Right cardiac atrium (tissue), 5 donors: ENCODE measurements at regions not wholly inside any gene's neighbourhood (a gene's known extent, or its start where the extent isn't known, plus 50 kb on each side); places are given as distances from the start of the nearest gene placed in this dataset.
"Not testable (repeated sequence)": the region's sequence is repeated elsewhere in the genome, so short reads cannot be mapped to it uniquely, and the experiment has no call there.

Source experiments
- ATAC-seq, 2 donors: fragments of 200-7000 bp; cut with Tn5 transposase; one replicate each; pipeline versions ENCODE4 v1.8.0 to v1.9.1; 2020; ENCODE audit warnings: moderate library complexity in 2 of 2, mild to moderate bottlenecking in 1 of 2
- DNase-seq, 3 donors: peaks; one replicate each; pipeline ENCODE4 v3.0.0-alpha.2; 2020
- H3K27ac ChIP-seq: one replicate; pipeline ENCODE4 v1.5.1; 2013; ENCODE audit warnings: mild to moderate bottlenecking, low read length, control low read depth, moderate library complexity
- H3K27me3 ChIP-seq: one replicate; pipeline ENCODE4 v1.6.1; 2013; ENCODE audit not compliant: control insufficient read depth, insufficient read depth
- H3K4me1 ChIP-seq: one replicate; pipeline ENCODE4 v1.6.1; 2013; ENCODE audit warnings: low read length; ENCODE audit not compliant: control insufficient read depth, insufficient read depth
- H3K4me3 ChIP-seq: one replicate; pipeline ENCODE4 v1.5.1; 2013; ENCODE audit warnings: low read length, control low read depth
- H3K9me3 ChIP-seq: one replicate; pipeline ENCODE4 v1.6.1; 2013; ENCODE audit warnings: low read length; ENCODE audit not compliant: control insufficient read depth
- WGBS: extraction: QIAGEN DNeasy Blood & Tissue Kit; methylation state at CpG from one replicate; pipeline ENCODE4 v1.1.7; 2013; 5-methylcytosine and 5-hydroxymethylcytosine counted together
- intact Hi-C, 4 donors: fragments of 100-400 bp; cut with DNase I; formaldehyde crosslinking; loops; one replicate each; pipeline versions ENCODE4 v1.11.0 to v1.14.0; 2022 to 2023
- donor health status: healthy with polysubstance abuse.
- donor health status: DM: no; HTN: yes; CAD: no.
- donor health status: DM: no; HTN: no; CAD: no.
- donor health status: DM: no; HTN: yes; CAD: no; lungs with severe emphysema.
- donor health status: DM: yes; HTN: yes; CAD: no.

GRCh38 chr5:29451004-29451403, 1742.5 kb upstream of the CDH6 start:
- H3K4me3 ChIP-seq, H3K27ac ChIP-seq, ATAC-seq, H3K27me3 ChIP-seq, H3K9me3 ChIP-seq, intact Hi-C loops, DNase-seq, H3K4me1 ChIP-seq: not testable (repeated sequence)
- 80% methylated on average over 1 of the region's 1 CpG for WGBS

- H3K4me3 ChIP-seq = no peak overlapping the region
Measured at GRCh38 chr5:29414681-29415080, 1778.8 kb upstream of the CDH6 start.

GRCh38 chr5:29412979-29413378, 1780.5 kb upstream of the CDH6 start:
- H3K27ac ChIP-seq = no peak overlapping the region
- no peaks in the 10 kb centered on the region for H3K9me3 ChIP-seq
- intact Hi-C loops = no loop called here
- H3K4me3 ChIP-seq = no peak overlapping the region
- H3K4me1 ChIP-seq = no peaks in the 10 kb centered on the region
- 19% methylated on average over 1 of the region's 1 CpG for WGBS
- H3K27me3 ChIP-seq = no peaks in the 10 kb centered on the region
- DNase-seq (no peak), ATAC-seq (no peak)

More at GRCh38 chr5:29414681-29415080, 1778.8 kb upstream of the CDH6 start:
- DNase-seq (no peak), ATAC-seq (no peak)
- H3K27me3 ChIP-seq = no peaks in the 10 kb centered on the region
- intact Hi-C loops = no loop called here
- no peaks in the 10 kb centered on the region for H3K9me3 ChIP-seq
- no peak overlapping the region for H3K27ac ChIP-seq
- no peaks in the 10 kb centered on the region for H3K4me1 ChIP-seq

- no peak overlapping the region for H3K4me3 ChIP-seq
- no peak overlapping the region for H3K27ac ChIP-seq
- H3K27me3 ChIP-seq = no peaks in the 10 kb centered on the region
- peaks cover 2% of the 10 kb centered on the region for H3K9me3 ChIP-seq
- DNase-seq = no peak
- intact Hi-C loops = no loop called here
- no peaks in the 10 kb centered on the region for H3K4me1 ChIP-seq
- ATAC-seq = no peak
Measured at GRCh38 chr5:29402270-29402669, 1791.2 kb upstream of the CDH6 start.

- intact Hi-C loops = no loop called here
- Histone ChIP-seq H3K9me3 (peaks cover 11% of the 10 kb centered on the region), H3K4me3 (no peak overlapping the region), H3K4me1 (no peaks in the 10 kb centered on the region), H3K27ac (no peak overlapping the region), H3K27me3 (no peaks in the 10 kb centered on the region)
- DNase-seq = no peak
- ATAC-seq = no peak
- WGBS = 86% methylated on average over 7 of the region's 7 CpGs
Measured at GRCh38 chr5:29389993-29390392, 1803.5 kb upstream of the CDH6 start.

GRCh38 chr5:29387384-29387783, 1806.1 kb upstream of the CDH6 start:
- Histone ChIP-seq H3K9me3 (peaks cover 7% of the 10 kb centered on the region), H3K4me3 (no peak overlapping the region), H3K4me1 (no peaks in the 10 kb centered on the region), H3K27ac (no peak overlapping the region), H3K27me3 (no peaks in the 10 kb centered on the region)
- ATAC-seq (no peak), DNase-seq (no peak)
- WGBS = 54% methylated on average over 1 of the region's 1 CpG
- intact Hi-C loops = no loop called here

- H3K27me3 ChIP-seq = no peaks in the 10 kb centered on the region
- H3K27ac ChIP-seq = no peak overlapping the region
- ATAC-seq (no peak), DNase-seq (no peak)
- WGBS = 86% methylated on average over 4 of the region's 4 CpGs
- intact Hi-C loops = no loop called here
- no peaks in the 10 kb centered on the region for H3K4me1 ChIP-seq
- peaks cover 3% of the 10 kb centered on the region for H3K9me3 ChIP-seq
- H3K4me3 ChIP-seq = no peak overlapping the region
Measured at GRCh38 chr5:29382780-29383179, 1810.7 kb upstream of the CDH6 start.

GRCh38 chr5:29380029-29380428, 1813.5 kb upstream of the CDH6 start:
- intact Hi-C loops = no loop called here
- no peak overlapping the region for H3K4me3 ChIP-seq
- no peaks in the 10 kb centered on the region for H3K4me1 ChIP-seq
- no peak overlapping the region for H3K27ac ChIP-seq
- no peak for DNase-seq
- peaks cover 3% of the 10 kb centered on the region for H3K9me3 ChIP-seq
- ATAC-seq = no peak
- WGBS = 39% methylated on average over 1 of the region's 1 CpG
- H3K27me3 ChIP-seq = no peaks in the 10 kb centered on the region

GRCh38 chr5:29379619-29380018, 1813.9 kb upstream of the CDH6 start:
- WGBS = 77% methylated on average over 5 of the region's 5 CpGs
- no peaks in the 10 kb centered on the region for H3K4me1 ChIP-seq
- H3K27ac ChIP-seq = no peak overlapping the region
- no peaks in the 10 kb centered on the region for H3K27me3 ChIP-seq
- intact Hi-C loops = no loop called here
- DNase-seq (no peak), ATAC-seq (no peak)
- peaks cover 3% of the 10 kb centered on the region for H3K9me3 ChIP-seq
- H3K4me3 ChIP-seq = no peak overlapping the region

GRCh38 chr5:29378104-29378503, 1815.4 kb upstream of the CDH6 start:
- H3K4me1 ChIP-seq = no peaks in the 10 kb centered on the region
- no peak overlapping the region for H3K27ac ChIP-seq
- ATAC-seq (no peak), DNase-seq (no peak)
- intact Hi-C loops = no loop called here
- no peak overlapping the region for H3K4me3 ChIP-seq
- no peaks in the 10 kb centered on the region for H3K27me3 ChIP-seq
- H3K9me3 ChIP-seq = no peaks in the 10 kb centered on the region
- WGBS = 76% methylated on average over 5 of the region's 5 CpGs

- DNase-seq = no peak
- no peak for ATAC-seq
- Histone ChIP-seq H3K27me3 (no peaks in the 10 kb centered on the region), H3K4me3 (no peak overlapping the region), H3K4me1 (no peaks in the 10 kb centered on the region), H3K27ac (no peak overlapping the region), H3K9me3 (no peaks in the 10 kb centered on the region)
- 79% methylated on average over 5 of the region's 5 CpGs for WGBS
- intact Hi-C loops = no loop called here
Measured at GRCh38 chr5:29370248-29370647, 1823.2 kb upstream of the CDH6 start.

GRCh38 chr5:29367176-29367833, 1826.2 kb upstream of the CDH6 start:
- ATAC-seq (no peak), DNase-seq (no peak)
- intact Hi-C loops = no loop called here
- Histone ChIP-seq H3K4me1 (no peaks in the 10 kb centered on the region), H3K27ac (no peak overlapping the region), H3K27me3 (no peaks in the 10 kb centered on the region), H3K9me3 (no peaks in the 10 kb centered on the region), H3K4me3 (no peak overlapping the region)
- 47% methylated on average over 5 of the region's 5 CpGs for WGBS
